MCF 10A (cell line): ENCODE measurements at regions not wholly inside any gene's neighbourhood (a gene's known extent, or its start where the extent isn't known, plus 50 kb on each side); places are given as distances from the start of the nearest gene placed in this dataset.

ENCODE experiments used
- BruUV-seq: library from RNA; stranded (reverse); fragments of 400-500 nt; replicated peaks from 2 replicates; lab custom pipeline; 2021; lab: Mats Ljungman, UMichigan
- CTCF ChIA-PET: fragments of 300-600 bp; sonication (Branson Sonifier 250); formaldehyde crosslinking; extraction: SDS; loops from one replicate; lab custom pipeline; 2021; ENCODE audit warnings: antibody characterized with exemption, inconsistent platforms; lab: Yijun Ruan, JAX
- POLR2A ChIA-PET: fragments of 300-600, 350-650 bp; sonication (Branson Sonifier 250); formaldehyde crosslinking; extraction: SDS; loops from one replicate; lab custom pipeline; 2020; ENCODE audit warnings: antibody characterized with exemption, inconsistent platforms; lab: Yijun Ruan, JAX
- DNase-seq: peaks from one replicate; pipeline ENCODE4 v3.0.0-alpha.2; 2018; ENCODE audit not compliant: unreplicated experiment
- H3K27ac Mint-ChIP-seq: one replicate; pipeline ENCODE4 v1.8.0; 2022; ENCODE audit warnings: mild to moderate bottlenecking, low read depth, mixed read lengths; ENCODE audit not compliant: unreplicated experiment
- H3K27me3 Mint-ChIP-seq: one replicate; pipeline ENCODE4 v1.8.0; 2022; ENCODE audit warnings: mixed read lengths; ENCODE audit not compliant: insufficient read depth, unreplicated experiment
- H3K36me3 Mint-ChIP-seq: one replicate; pipeline ENCODE4 v1.8.0; 2022; ENCODE audit warnings: mild to moderate bottlenecking, moderate library complexity, mixed read lengths; ENCODE audit not compliant: insufficient read depth, unreplicated experiment
- H3K4me1 Mint-ChIP-seq: one replicate; pipeline ENCODE4 v1.8.0; 2022; ENCODE audit warnings: mixed read lengths; ENCODE audit not compliant: insufficient read depth, unreplicated experiment
- H3K4me3 Mint-ChIP-seq: one replicate; pipeline ENCODE4 v1.8.0; 2022; ENCODE audit warnings: mild to moderate bottlenecking, moderate library complexity, mixed read lengths; ENCODE audit not compliant: unreplicated experiment
- H3K9me3 Mint-ChIP-seq: one replicate; pipeline ENCODE4 v1.8.0; 2022; ENCODE audit warnings: mixed read lengths; ENCODE audit not compliant: unreplicated experiment
- CTCF ChIP-seq: fragments of 200-600 bp; IDR thresholded peaks from one replicate; pipeline ENCODE4 v1.8.0; 2022; ENCODE audit warnings: antibody characterized with exemption, mild to moderate bottlenecking; ENCODE audit not compliant: unreplicated experiment
- intact Hi-C: fragments of 100-400 bp; cut with micrococcal nuclease; formaldehyde crosslinking; loops from 2 replicates; pipeline ENCODE4 v1.14.1; 2022

- CTCF ChIA-PET: interaction anchor here (0.6 kb wide), 1 partner anchor 268 kb away, joined by 3 read pairs; no protein-coding TSS in a partner anchor
- intact Hi-C loops: no loop called here
- no peak for TF ChIP-seq CTCF
- BruUV-seq: no TSS peak
- Mint-ChIP-seq H3K27me3 (no peaks in the 10 kb centered on the region), H3K27ac (no peak overlapping the region), H3K36me3 (no peaks in the 10 kb centered on the region), H3K4me3 (no peak overlapping the region), H3K4me1 (no peaks in the 10 kb centered on the region), H3K9me3 (no peaks in the 10 kb centered on the region)
- no peak for DNase-seq
- POLR2A ChIA-PET: interaction anchor here (1.1 kb wide), 1 partner anchor 74 kb away, joined by 4 read pairs; no protein-coding TSS in a partner anchor
Observed at GRCh38 chr6:79150733-79151132, 72.7 kb upstream of the PHIP start.

- CTCF ChIA-PET: interaction anchor here (0.6 kb wide), 1 partner anchor 267 kb away, joined by 3 read pairs; no protein-coding TSS in a partner anchor
- Mint-ChIP-seq H3K27ac (no peak overlapping the region), H3K9me3 (no peaks in the 10 kb centered on the region)
Observed at GRCh38 chr6:79149884-79150283, 71.8 kb upstream of the PHIP start.

GRCh38 chr6:79146421-79146820 lies 68.4 kb upstream of the PHIP start:
- Mint-ChIP-seq H3K9me3 (no peaks in the 10 kb centered on the region), H3K36me3 (no peaks in the 10 kb centered on the region), H3K27me3 (no peaks in the 10 kb centered on the region), H3K4me3 (no peak overlapping the region), H3K4me1 (peaks cover 5% of the 10 kb centered on the region), H3K27ac (no peak overlapping the region)
- no peak for DNase-seq
- BruUV-seq: no TSS peak
- CTCF ChIA-PET: no interaction called here
- POLR2A ChIA-PET: no interaction called here
- TF ChIP-seq CTCF: no peak
- intact Hi-C loops: no loop called here

More at GRCh38 chr6:79149884-79150283, 71.8 kb upstream of the PHIP start:
- Mint-ChIP-seq H3K27me3 (no peaks in the 10 kb centered on the region), H3K36me3 (no peaks in the 10 kb centered on the region), H3K4me1 (no peaks in the 10 kb centered on the region), H3K4me3 (no peak overlapping the region)
- TF ChIP-seq CTCF: no peak
- POLR2A ChIA-PET: interaction anchor here (0.5 to 1.1 kb wide), 2 partner anchors 16 to 73 kb away, joined by 3 to 4 read pairs; no protein-coding TSS in a partner anchor
- intact Hi-C loops: no loop called here
- no TSS peak for BruUV-seq
- DNase-seq: no peak

GRCh38 chr6:79145301-79145700 lies 67.2 kb upstream of the PHIP start:
- no peak for TF ChIP-seq CTCF
- no peak overlapping the region for H3K27ac Mint-ChIP-seq
- no peaks in the 10 kb centered on the region for H3K36me3 Mint-ChIP-seq
- peaks cover 5% of the 10 kb centered on the region for H3K4me1 Mint-ChIP-seq
- no peaks in the 10 kb centered on the region for H3K9me3 Mint-ChIP-seq
- POLR2A ChIA-PET: no interaction called here
- no TSS peak for BruUV-seq
- H3K4me3 Mint-ChIP-seq: no peak overlapping the region
- intact Hi-C loops: no loop called here
- H3K27me3 Mint-ChIP-seq: no peaks in the 10 kb centered on the region
- DNase-seq: no peak
- CTCF ChIA-PET: no interaction called here
